LNCaP clone FGC (cell line): ENCODE measurements at regions not wholly inside any gene's neighbourhood (a gene's known extent, or its start where the extent isn't known, plus 50 kb on each side); places are given as distances from the start of the nearest gene placed in this dataset.

Source experiments
- DNase-seq: peaks from one replicate; pipeline ENCODE4 v3.0.0-alpha.2; 2011; ENCODE audit warnings: low read depth
- H3K4me3 ChIP-seq: 2 replicates; pipeline ENCODE4 v1.5.1; 2011; ENCODE audit warnings: mild to moderate bottlenecking, low read depth, low read length, control low read depth
- TF ChIP-seq, protein P1 (sequence below): IDR thresholded peaks from 2 replicates; pipeline ENCODE4 v1.5.1; 2012; ENCODE audit warnings: mild to moderate bottlenecking; ENCODE audit not compliant: control insufficient read depth, insufficient read depth; ENCODE audit errors: extremely low read depth

DNA sequence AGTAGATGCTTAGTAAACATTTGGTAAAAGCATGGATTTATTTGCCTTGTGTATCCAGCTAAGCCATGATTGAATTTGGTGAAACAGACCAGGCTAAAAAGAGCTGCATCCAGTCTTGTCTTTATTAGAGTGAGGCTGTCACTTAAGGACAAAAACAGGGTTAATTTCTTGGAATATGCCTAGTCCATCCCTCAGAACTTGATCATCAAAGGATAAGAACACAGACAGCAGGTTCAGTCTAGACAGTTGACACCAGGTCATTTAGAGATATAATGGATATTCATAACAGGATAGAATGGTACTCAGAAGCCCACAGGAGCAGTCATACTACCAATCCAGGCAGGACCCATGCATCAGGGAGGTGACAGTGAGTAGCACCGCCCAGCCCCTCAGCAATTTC is 434.9 kb upstream of the ST6GAL2 start:
- TF ChIP-seq, protein P1, sequence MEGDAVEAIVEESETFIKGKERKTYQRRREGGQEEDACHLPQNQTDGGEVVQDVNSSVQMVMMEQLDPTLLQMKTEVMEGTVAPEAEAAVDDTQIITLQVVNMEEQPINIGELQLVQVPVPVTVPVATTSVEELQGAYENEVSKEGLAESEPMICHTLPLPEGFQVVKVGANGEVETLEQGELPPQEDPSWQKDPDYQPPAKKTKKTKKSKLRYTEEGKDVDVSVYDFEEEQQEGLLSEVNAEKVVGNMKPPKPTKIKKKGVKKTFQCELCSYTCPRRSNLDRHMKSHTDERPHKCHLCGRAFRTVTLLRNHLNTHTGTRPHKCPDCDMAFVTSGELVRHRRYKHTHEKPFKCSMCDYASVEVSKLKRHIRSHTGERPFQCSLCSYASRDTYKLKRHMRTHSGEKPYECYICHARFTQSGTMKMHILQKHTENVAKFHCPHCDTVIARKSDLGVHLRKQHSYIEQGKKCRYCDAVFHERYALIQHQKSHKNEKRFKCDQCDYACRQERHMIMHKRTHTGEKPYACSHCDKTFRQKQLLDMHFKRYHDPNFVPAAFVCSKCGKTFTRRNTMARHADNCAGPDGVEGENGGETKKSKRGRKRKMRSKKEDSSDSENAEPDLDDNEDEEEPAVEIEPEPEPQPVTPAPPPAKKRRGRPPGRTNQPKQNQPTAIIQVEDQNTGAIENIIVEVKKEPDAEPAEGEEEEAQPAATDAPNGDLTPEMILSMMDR = no peak
- no peak for DNase-seq
- H3K4me3 ChIP-seq = no peak overlapping the region

DNA sequence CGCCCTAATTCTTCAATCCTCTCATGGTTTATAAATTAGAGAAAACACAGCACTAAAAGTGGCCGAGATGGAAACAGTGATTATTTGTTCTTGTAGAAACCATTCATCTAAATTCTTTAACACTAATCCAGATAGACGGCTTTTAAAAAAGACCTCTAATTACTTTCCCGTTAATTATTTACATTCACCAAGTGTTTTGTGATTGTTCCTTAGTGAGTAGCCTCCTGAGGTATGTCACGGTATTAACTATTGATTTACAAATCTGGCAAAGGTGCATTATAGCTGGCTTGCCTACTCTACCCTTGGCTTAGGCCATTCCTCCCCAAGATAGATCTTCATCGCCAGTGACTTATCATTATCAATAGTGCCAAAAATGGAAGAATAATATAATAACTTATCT is 436.4 kb upstream of the ST6GAL2 start:
- TF ChIP-seq, protein P1 = no peak
- H3K4me3 ChIP-seq = no peak overlapping the region
- no peak for DNase-seq

DNA sequence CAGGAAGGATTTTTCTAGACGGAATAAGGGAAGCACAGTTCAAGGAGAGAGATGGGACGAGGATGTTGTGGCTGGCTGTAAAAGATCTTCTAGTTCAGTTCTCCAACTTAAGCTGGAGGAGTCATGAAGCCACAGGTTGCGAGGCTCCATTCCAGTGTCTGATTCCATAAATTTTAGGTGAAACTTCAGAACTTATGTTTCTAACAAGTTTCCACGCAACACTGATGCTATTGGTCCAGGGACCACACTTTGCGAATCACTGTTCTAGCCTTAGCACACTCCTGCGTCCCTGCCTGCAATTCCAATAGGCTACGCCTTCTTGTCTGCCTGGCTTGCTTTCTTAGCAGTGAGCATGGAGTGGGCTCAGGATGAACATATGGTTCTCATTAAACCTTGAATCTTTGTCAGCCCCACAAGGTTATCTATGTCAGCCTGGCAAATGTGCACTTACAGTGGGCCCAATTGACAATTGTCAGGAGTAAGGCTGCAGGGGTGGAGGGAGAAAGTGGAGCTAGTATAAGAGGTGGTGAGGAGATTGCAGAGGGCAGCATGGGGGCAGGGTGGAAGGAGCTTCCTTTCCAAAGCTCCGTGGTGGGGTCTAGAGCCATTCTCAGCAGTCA is 438.1 kb upstream of the ST6GAL2 start:
- TF ChIP-seq, protein P1 = no peak
- DNase-seq = no peak
- H3K4me3 ChIP-seq = no peak overlapping the region

DNA sequence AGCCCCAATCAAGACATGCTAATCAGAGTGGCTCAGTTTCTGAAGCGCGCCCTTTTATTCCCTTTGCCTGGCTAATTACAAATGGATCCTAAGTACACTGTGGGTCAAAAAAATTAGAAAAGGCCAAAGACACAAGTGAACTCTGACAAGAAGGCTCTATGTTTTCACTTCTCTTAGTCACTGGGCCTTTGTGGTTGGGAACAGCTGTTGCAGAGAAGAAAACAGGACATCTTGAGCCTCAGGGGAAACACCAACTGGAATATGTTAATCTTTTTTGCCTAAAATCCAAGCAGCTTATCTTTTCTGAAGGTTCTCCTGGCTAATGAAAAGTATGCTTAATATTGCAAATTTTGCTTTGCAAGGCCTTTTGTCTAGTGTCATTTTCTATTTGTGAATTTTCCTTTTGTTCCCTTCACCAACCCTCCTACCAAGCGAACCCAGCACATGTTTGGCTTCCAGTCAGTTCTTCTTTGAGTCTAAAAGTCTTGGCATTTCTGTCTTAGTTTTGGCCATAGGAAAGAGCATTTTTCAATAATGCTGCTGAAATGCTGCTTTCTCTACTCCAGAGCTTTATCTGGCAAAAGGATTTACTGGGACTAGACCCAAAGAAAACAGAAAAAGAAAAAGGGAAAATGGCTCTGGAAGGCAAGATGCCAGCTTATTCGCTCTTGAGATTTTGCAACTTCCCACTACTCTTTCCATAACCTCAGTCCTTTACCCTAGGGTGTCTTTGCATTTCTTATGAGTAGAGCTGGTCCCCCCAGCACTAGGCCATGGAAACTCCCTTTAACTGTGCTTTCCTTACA is 440.2 kb upstream of the ST6GAL2 start:
- H3K4me3 ChIP-seq = no peak overlapping the region
- no peak for DNase-seq
- TF ChIP-seq, protein P1 = no peak

DNA sequence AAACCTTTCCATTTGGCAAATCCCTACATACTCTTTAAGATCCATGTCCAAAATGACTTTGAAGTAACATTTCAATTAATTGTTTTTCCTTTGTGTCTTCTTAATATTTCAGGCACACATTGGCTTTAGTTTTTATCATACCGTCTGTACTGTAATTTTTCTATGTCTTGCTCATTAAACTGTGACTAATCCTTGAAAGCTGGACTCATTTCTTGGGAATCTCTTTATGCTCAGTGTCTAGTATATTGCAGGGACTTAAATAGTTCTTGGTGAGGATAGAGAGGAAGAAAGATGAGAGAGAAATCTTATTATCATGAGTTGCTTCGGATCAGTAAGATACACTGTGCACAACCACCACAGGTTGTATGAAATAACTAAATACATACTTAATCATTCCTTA is 448.3 kb upstream of the ST6GAL2 start:
- no peak overlapping the region for H3K4me3 ChIP-seq
- DNase-seq = no peak
- TF ChIP-seq, protein P1 = no peak

DNA sequence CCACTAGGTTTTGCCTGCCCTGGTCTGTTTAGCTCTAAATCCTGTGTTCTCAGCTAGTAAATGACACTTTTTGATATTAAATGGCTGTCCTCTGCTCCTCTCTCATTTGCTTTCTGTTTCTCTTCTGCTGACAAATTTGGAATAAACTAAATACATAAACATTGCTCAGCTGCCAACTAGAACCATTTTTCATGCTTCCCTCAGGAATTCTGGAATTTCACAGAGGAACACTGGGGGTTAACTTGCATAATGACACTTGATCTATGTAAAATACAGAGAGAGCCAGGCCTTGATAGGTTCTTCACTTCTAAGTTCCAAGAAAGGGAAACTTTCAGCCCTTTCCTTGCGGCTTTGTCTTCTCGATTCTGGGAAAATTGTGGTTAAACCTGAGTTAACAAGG is 450.6 kb upstream of the ST6GAL2 start:
- no peak for DNase-seq
- H3K4me3 ChIP-seq = no peak overlapping the region
- TF ChIP-seq, protein P1 = no peak
